HL-60 (cell line): ENCODE measurements at regions not wholly inside any gene's neighbourhood (a gene's known extent, or its start where the extent isn't known, plus 50 kb on each side); places are given as distances from the start of the nearest gene placed in this dataset.

Experiments
- DNase-seq, 2 experiments: peaks; one replicate each; pipeline ENCODE4 v3.0.0-alpha.2; 2010 to 2020; ENCODE audit warnings: low read depth in 1 of 2, low spot score in 1 of 2
- H3K27ac ChIP-seq: fragments of 250-450 bp; sonication (Bioruptor Pico); replicated peaks from 2 replicates; pipeline ENCODE4 v1.5.1; 2020; ENCODE audit warnings: mild to moderate bottlenecking, moderate library complexity
- H3K27me3 ChIP-seq: fragments of 250-450 bp; sonication (Bioruptor Pico); 2 replicates; pipeline ENCODE4 v1.5.1; 2021; ENCODE audit warnings: mild to moderate bottlenecking, moderate library complexity; ENCODE audit not compliant: insufficient read depth, poor library complexity, severe bottlenecking
- H3K4me3 ChIP-seq: replicated peaks from 2 replicates; pipeline ENCODE4 v1.5.1; 2011; ENCODE audit warnings: mild to moderate bottlenecking, control low read depth, low read length; ENCODE audit not compliant: insufficient read depth
- CTCF ChIP-seq: IDR thresholded peaks from one replicate; pipeline ENCODE4 v1.5.1; 2011; ENCODE audit warnings: low read length, control low read depth, inconsistent platforms; ENCODE audit not compliant: insufficient read depth
- GABPA ChIP-seq: IDR thresholded peaks from 2 replicates; pipeline ENCODE4 v1.6.1; 2012; ENCODE audit warnings: low read depth
- POLR2AphosphoS5 ChIP-seq: IDR thresholded peaks from 2 replicates; pipeline ENCODE4 v1.6.1; 2012; ENCODE audit warnings: low read depth
- REST ChIP-seq: IDR thresholded peaks from 2 replicates; pipeline ENCODE4 v1.6.1; 2012; ENCODE audit warnings: low read depth; ENCODE audit not compliant: insufficient replicate concordance
- SPI1 ChIP-seq: IDR thresholded peaks from 2 replicates; pipeline ENCODE4 v1.6.1; 2012; ENCODE audit warnings: low read depth, mild to moderate bottlenecking, borderline replicate concordance

GRCh38 chr9:1386420-1386819 lies 336.3 kb downstream of the DMRT2 start:
- no peak overlapping the region for H3K27ac ChIP-seq
- no peak for TF ChIP-seq SPI1
- no peak for TF ChIP-seq POLR2AphosphoS5
- no peak for TF ChIP-seq GABPA
- no peak for TF ChIP-seq REST
- no peak for TF ChIP-seq CTCF
- H3K4me3 ChIP-seq: no peak overlapping the region
- H3K27me3 ChIP-seq: no peaks in the 10 kb centered on the region
- peak in 1 of 2 experiments; percentile 1 for DNase-seq

- Histone ChIP-seq H3K4me3 (no peak overlapping the region), H3K27me3 (no peaks in the 10 kb centered on the region), H3K27ac (no peak overlapping the region)
- no peak for DNase-seq
- TF ChIP-seq GABPA: no peak
Observed at GRCh38 chr9:1388216-1388615, 338.1 kb downstream of the DMRT2 start.

GRCh38 chr9:1400983-1401382 lies 350.8 kb downstream of the DMRT2 start:
- TF ChIP-seq REST (no peak), GABPA (no peak), SPI1 (no peak), POLR2AphosphoS5 (no peak), CTCF (no peak)
- H3K27ac ChIP-seq: no peak overlapping the region
- DNase-seq: no peak
- H3K27me3 ChIP-seq: peaks cover 2% of the 10 kb centered on the region
- no peak overlapping the region for H3K4me3 ChIP-seq

- Histone ChIP-seq H3K4me3 (no peak overlapping the region), H3K27me3 (peaks cover 2% of the 10 kb centered on the region), H3K27ac (no peak overlapping the region)
- DNase-seq: no peak
- TF ChIP-seq REST (no peak), CTCF (no peak), SPI1 (no peak), GABPA (no peak), POLR2AphosphoS5 (no peak)
Observed at GRCh38 chr9:1404940-1405339, 354.8 kb downstream of the DMRT2 start.
